ENCODE measurements at regions not wholly inside any gene's neighbourhood (a gene's known extent, or its start where the extent isn't known, plus 50 kb on each side); places are given as distances from the start of the nearest gene placed in this dataset.

- no peak for TF ChIP-seq EZH2 (conservative IDR thresholded peaks at IDR 0.05; ENCODE audit: low read depth, low read length)
- TF ChIP-seq ZNF574 (CRISPR knock-in tag; IDR thresholded peaks at IDR 0.05) = no peak
- TF ChIP-seq TARDBP (CRISPR knock-in tag; IDR thresholded peaks at IDR 0.05) = no peak
- TF ChIP-seq CHD2 (IDR thresholded peaks at IDR 0.05; ENCODE audit: low read depth, low read length) = no peak
- TF ChIP-seq BRF2 (CRISPR knock-in tag; IDR thresholded peaks at IDR 0.05) = no peak
Observed at GRCh38 chr5:145588113-145588512, 247.0 kb downstream of the PRELID2 start.

All from HepG2 (cell line).